SK-MEL-5 (cell line): ENCODE measurements at regions not wholly inside any gene's neighbourhood (a gene's known extent, or its start where the extent isn't known, plus 50 kb on each side); places are given as distances from the start of the nearest gene placed in this dataset.
"Not testable (repeated sequence)": the region's sequence is repeated elsewhere in the genome, so short reads cannot be mapped to it uniquely, and the experiment has no call there.

Source experiments
- DNase-seq: peaks from one replicate; pipeline ENCODE4 v3.0.0-alpha.2; 2016; ENCODE audit warnings: low read depth, low spot score
- in situ Hi-C: cut with HindIII; loops from 2 replicates; pipeline ENCODE4 v1.10.0; 2016; ENCODE audit warnings: low sequenced_read_pairs, high pct_unique_total_duplicates, low pct_unique_long_range_greater_than_20kb

DNA sequence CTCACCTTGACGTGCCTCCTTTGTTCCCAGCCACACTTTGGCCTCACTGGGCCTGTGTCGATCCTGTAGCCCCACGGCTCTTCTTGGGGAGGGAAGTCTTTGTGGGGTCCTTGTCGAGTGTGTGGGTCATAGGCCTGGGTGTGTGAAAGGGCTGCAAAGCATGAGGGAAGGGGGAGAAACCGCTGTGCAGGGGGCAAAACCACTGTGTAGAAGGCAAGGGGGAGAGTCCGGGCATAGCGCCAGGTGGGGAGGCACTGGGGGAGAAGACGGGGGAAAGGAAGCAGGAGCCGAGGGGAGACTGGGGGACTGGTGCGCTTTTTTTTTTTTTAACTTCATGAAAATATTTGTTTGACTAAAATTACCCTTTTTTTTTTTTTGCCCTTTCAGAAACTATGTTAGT is 65.1 kb upstream of the RASD2 start:
- DNase-seq: no peak
- in situ Hi-C loops: no loop called here

DNA sequence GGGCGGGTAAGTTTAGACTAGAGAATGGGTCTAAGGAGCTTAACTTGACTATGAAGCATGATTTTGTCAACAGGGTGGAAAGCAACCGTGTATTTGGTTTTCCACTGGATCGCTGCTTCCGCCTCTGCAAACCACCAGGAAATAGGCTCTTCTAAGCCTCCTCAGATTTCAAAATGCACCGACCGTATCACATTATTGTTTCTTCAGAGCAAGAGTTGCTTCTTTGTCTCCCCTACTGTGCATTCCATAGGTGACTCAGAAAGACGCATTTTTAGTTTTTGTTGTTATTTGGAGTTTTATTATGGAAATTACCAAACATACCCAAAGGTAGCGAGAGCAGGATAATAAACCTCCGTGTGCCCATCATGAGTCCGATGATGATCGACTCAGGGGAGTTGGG is 64.3 kb upstream of the RASD2 start:
- DNase-seq: no peak

DNA sequence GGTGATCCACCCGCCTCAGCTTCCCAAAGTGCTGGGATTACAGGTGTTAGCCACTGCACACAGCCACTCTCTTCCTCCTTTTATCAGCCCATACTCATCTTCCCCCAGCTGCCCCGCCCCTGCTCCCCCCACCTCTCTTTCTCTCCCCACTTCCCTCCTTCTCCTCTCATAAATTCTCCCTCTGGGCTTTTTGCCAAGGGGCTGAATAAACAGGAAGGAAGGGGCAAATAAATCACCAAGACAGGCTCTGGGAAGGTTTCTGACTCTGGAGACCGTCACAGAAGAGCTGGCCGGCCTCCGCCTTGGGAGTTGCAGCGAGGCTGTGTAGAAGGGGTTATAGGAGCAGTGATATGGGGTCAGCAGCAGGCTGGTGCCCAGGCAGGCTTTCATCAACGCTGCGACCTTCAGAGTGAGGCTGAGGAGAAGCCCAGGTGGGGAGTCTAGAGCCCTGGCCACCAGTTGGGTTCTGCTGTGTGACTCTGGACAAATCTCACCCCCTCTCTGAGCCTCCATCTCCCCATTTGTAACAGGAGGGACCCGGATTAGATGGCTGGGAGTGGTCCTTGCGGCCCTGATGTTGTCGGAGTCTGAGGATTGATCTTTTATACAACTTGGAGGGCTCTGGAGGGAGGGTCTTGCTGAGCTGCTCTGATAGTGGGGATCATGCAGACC is 62.6 kb upstream of the RASD2 start:
- in situ Hi-C loops: no loop called here
- peak; percentile 48 for DNase-seq

More for the DNA sequence above, 64.3 kb upstream of the RASD2 start:
- in situ Hi-C loops: no loop called here

DNA sequence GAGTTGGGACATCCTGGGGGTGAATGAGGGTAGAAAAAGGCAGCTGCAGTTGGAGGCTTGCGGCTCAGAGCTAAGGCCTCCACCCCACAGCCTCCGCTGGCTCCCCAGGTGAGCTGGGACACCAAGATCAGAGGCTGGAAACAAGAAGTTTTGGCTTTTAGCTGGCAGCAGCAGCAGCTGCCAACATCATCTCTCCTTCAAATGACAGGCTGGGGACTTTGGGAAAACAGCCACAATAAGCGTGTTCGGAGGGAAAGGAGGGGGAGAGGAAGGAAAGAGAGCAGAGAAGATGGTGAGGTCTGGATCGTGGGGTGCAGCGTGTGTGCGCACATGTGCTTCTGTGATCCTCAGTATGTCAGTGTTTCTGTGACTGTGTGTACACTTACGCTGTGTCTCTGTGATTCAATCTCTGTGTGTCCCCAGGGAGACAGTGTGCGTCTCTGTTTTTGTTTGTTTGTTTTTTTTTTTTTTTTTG is 62.0 kb upstream of the RASD2 start:
- no peak for DNase-seq
- in situ Hi-C loops: no loop called here

DNA sequence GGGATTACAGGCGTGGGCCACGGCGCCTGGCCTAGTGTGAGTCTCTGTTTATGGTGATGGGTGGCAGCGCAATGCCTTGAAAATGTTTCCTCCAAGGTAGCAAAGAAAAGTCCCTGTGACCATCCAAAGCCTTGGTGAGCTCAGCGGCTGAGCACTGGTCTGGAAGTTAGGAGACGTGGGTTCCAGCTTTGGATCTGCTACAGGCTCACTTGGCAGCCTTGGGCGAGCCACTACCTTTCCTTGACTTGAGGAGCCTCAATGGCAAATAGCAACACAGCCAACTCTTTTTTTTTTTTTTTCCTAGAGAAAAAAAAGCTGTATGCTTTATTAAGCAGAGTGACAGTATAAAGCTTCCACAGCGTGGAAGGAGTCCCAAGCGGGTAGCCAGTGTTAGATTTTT is 61.3 kb upstream of the RASD2 start:
- no peak for DNase-seq
- in situ Hi-C loops: no loop called here

GRCh38 chr22:35479985-35480550 is 60.6 kb upstream of the RASD2 start:
- no peak for DNase-seq
- in situ Hi-C loops: no loop called here

- in situ Hi-C loops: no loop called here
- no peak for DNase-seq
Measured at GRCh38 chr22:35480627-35481550, 59.7 kb upstream of the RASD2 start.

DNA sequence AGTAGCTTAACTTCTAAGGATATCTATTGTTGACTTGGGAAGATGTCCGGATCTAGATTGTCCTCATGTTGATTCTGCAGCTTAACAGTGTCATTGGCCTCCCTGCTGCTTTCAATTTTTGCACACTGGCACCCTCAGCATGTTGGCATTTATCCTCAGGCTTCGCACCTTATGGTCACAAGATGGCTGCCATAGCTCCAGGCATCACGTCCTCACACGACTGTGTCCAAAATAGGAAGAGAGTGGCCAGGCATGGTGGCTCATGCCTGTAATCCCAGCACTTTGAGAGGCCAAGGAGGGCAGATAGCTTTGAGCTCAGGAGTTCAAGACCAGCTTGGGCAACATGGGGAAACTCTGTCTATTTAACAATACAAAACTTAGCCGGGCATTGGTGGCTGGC is 58.3 kb upstream of the RASD2 start:
- DNase-seq: no peak
- in situ Hi-C loops: no loop called here

DNA sequence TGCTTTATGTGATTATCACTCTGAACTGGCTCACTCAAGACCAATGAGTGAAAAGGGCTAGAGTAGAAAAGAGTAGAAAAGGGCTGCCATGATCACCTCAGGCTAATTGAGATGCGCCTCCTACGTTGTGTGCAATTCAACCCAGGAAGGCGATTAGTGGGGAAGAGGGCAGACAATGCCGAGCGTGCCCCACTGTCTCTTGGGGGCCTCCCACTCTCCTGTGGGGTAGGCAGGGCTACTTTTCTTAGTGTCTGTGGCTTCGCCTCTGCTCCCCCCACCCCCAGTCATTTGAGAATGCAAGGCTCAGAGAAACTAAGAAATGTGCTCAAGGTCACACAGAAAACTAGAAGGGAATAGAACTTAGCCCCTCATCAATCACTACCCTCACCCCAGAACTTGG is 57.7 kb upstream of the RASD2 start:
- in situ Hi-C loops: no loop called here
- DNase-seq: no peak

- no peak for DNase-seq
- in situ Hi-C loops: no loop called here
Measured at GRCh38 chr22:35483730-35484129, 56.9 kb upstream of the RASD2 start.

DNA sequence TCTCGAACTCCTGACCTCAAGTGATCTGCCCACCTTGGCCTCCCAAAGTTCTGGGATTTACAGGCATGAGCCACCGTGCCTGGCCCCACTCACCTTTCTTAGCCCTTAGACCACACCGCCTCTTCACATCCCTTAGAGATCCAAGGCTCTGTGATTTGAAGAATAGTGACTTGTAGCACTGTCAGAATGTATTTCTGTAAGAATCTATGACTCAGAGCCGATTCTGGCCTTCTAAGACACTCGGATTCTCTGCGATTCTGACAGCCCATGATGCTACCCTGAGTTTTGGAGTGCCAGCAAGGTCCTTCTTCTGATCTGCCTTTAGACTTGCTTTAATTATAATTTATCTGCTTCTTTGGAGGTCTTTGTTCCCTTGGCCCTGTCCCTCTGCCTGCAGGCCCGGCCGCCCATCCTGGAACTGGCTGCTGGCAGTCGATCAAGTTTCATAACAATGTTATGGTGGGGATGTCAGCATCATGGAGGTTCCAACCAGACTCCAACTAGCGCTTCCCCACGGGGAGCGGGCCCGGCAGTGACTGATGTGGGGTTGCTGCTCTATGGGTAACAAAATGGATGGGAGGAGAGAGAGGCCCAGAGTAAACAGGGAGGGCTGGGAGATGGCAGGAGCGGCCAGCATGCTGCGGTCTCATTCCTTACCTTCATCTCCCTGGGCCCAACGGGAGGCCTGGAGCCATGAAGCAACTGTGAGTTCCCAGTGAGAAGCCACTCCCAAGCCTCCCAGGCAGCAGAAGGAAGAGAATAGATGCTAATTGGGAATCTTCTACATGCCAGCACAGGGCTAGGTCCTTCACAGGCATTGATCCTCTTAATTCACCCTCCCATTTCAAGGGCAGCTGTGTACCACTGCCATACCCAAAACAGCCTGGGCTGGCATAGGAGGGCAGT is 55.7 kb upstream of the RASD2 start:
- no peak for DNase-seq
- in situ Hi-C loops: no loop called here

DNA sequence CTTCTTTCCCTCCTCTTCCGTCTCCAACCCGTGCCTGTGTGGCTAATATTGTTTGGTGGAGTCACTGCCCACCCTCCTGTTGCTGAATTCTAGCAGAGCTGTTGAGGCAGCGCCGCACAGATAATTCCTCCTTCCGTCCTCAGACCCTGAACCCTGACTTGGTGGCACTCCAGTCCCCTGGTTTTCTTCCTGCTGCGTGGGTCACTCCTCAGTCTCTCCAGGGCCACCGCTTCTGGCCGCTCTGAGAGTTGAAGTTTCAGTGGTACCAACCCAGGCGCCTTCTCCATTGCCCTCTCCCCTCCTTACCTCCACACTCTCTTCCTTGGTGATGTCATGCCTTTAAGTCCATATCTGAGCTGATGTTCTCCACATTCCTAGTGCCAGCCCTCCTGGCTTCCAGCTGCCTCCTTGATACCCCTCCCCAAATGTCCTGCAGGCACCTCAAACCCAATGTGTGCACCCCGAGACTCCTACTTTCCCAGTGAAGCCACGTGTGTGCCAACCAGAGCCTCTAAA is 54.5 kb upstream of the RASD2 start:
- in situ Hi-C loops: no loop called here
- no peak for DNase-seq

GRCh38 chr22:35487623-35488022 is 53.0 kb upstream of the RASD2 start:
- in situ Hi-C loops, DNase-seq: not testable (repeated sequence)

DNA sequence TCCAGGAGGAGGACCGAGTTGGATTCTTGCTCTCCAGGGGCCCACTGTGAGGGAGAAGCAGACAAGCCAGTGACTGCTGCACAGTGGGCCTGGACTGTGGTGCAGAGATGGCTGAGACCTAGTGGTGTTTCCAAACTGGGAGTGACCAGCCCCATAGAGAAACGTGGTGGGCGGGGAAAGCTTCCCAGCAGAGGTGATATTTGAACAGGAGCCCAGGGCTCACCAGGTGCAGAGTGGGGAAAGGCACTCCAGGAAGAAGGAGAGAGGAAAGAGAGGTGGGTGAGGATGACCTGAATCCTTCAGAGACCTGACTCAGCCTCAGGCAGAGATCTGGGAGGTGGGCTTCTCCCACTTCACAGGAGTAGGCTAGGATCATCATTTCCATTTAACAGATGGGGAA is 52.1 kb upstream of the RASD2 start:
- DNase-seq: no peak
- in situ Hi-C loops: no loop called here

DNA sequence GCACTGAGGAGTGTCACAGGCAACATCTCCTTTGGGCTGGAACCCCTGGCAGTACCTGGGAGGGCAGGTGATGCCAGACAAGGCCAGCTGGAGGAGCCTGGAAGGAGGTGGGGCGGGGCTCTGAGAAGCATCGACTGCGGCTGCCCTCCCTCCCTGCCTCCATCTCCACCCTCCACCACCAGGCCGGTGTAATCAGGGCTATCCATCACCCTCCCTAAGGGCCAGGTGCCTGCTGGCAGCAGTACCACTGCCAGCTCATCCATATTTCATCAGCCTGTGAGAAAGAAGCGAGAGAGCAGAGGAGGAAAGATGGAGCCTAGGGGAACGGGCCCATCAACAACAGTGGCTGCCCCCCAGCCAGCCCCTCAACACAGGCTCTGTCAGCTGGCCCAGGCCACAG is 51.4 kb upstream of the RASD2 start:
- in situ Hi-C loops: no loop called here
- no peak for DNase-seq
